ENCODE measurements at regions not wholly inside any gene's neighbourhood (a gene's known extent, or its start where the extent isn't known, plus 50 kb on each side); places are given as distances from the start of the nearest gene placed in this dataset.
A peak's percentile ranks its signal among the peaks of the same experiment; 100 is the strongest.

- no peaks in the 10 kb centered on the region for H3K36me3 ChIP-seq (ENCODE audit: insufficient read depth, low read length)
- H3K27me3 ChIP-seq (ENCODE audit: insufficient read depth, low read length), result no peaks in the 10 kb centered on the region
- no peak overlapping the region for H3K27ac ChIP-seq (ENCODE audit: low read depth, low read length)
- no peak for DNase-seq (ENCODE audit: insufficient read length, low spot score, missing footprints)
- no peaks in the 10 kb centered on the region for H4K20me1 ChIP-seq (ENCODE audit: insufficient read depth, low read length)
- H2AFZ ChIP-seq (ENCODE audit: low read length), result no peak overlapping the region
- H3K9me3 ChIP-seq (ENCODE audit: low read depth, low read length), result peaks cover 6% of the 10 kb centered on the region
- no peak overlapping the region for H3K4me3 ChIP-seq (ENCODE audit: insufficient read depth, low read length)
- TF ChIP-seq CTCF (IDR thresholded peaks at IDR 0.05; ENCODE audit: extremely low read depth, low read depth, low read length), result no peak
- peaks cover 28% of the 10 kb centered on the region for H3K4me1 ChIP-seq (ENCODE audit: insufficient read depth, low read length)
- H3K4me2 ChIP-seq (ENCODE audit: insufficient read depth, low read length), result no peak overlapping the region
- H3K79me2 ChIP-seq (ENCODE audit: insufficient read depth, low read length), result no peaks in the 10 kb centered on the region
Observed at GRCh38 chr9:16238623-16239138, 631.8 kb downstream of the BNC2 start.

GRCh38 chr9:16241231-16241630 is 629.2 kb downstream of the BNC2 start:
- Histone ChIP-seq H3K9me3 (ENCODE audit: low read depth, low read length) (no peaks in the 10 kb centered on the region), H3K27me3 (ENCODE audit: insufficient read depth, low read length) (no peaks in the 10 kb centered on the region), H3K4me3 (ENCODE audit: insufficient read depth, low read length) (no peak overlapping the region), H3K36me3 (ENCODE audit: insufficient read depth, low read length) (no peaks in the 10 kb centered on the region), H3K4me2 (ENCODE audit: insufficient read depth, low read length) (peak overlapping the region; percentile 23), H4K20me1 (ENCODE audit: insufficient read depth, low read length) (no peaks in the 10 kb centered on the region), H3K79me2 (ENCODE audit: insufficient read depth, low read length) (no peaks in the 10 kb centered on the region), H3K4me1 (ENCODE audit: insufficient read depth, low read length) (peaks cover 34% of the 10 kb centered on the region), H3K27ac (ENCODE audit: low read depth, low read length) (peak overlapping the region; percentile 36), H2AFZ (ENCODE audit: low read length) (no peak overlapping the region)
- TF ChIP-seq CTCF (IDR thresholded peaks at IDR 0.05; ENCODE audit: extremely low read depth, low read depth, low read length), result no peak
- peak; percentile 88 for DNase-seq (ENCODE audit: insufficient read length, low spot score, missing footprints)

GRCh38 chr9:16243798-16244197 is 626.7 kb downstream of the BNC2 start:
- Histone ChIP-seq H3K36me3 (ENCODE audit: insufficient read depth, low read length) (no peaks in the 10 kb centered on the region), H3K27me3 (ENCODE audit: insufficient read depth, low read length) (no peaks in the 10 kb centered on the region), H3K79me2 (ENCODE audit: insufficient read depth, low read length) (no peaks in the 10 kb centered on the region), H3K4me2 (ENCODE audit: insufficient read depth, low read length) (no peak overlapping the region), H3K27ac (ENCODE audit: low read depth, low read length) (no peak overlapping the region), H3K4me1 (ENCODE audit: insufficient read depth, low read length) (peaks cover 43% of the 10 kb centered on the region), H4K20me1 (ENCODE audit: insufficient read depth, low read length) (no peaks in the 10 kb centered on the region), H3K4me3 (ENCODE audit: insufficient read depth, low read length) (no peak overlapping the region), H2AFZ (ENCODE audit: low read length) (no peak overlapping the region), H3K9me3 (ENCODE audit: low read depth, low read length) (no peaks in the 10 kb centered on the region)
- TF ChIP-seq CTCF (IDR thresholded peaks at IDR 0.05; ENCODE audit: extremely low read depth, low read depth, low read length), result no peak
- peak; percentile 73 for DNase-seq (ENCODE audit: insufficient read length, low spot score, missing footprints)

GRCh38 chr9:16245756-16246440 is 624.6 kb downstream of the BNC2 start:
- Histone ChIP-seq H2AFZ (ENCODE audit: low read length) (peak overlapping the region; percentile 69), H3K4me2 (ENCODE audit: insufficient read depth, low read length) (no peak overlapping the region)

More at GRCh38 chr9:16245756-16246440, 624.6 kb downstream of the BNC2 start:
- Histone ChIP-seq H3K79me2 (ENCODE audit: insufficient read depth, low read length) (no peaks in the 10 kb centered on the region), H3K4me1 (ENCODE audit: insufficient read depth, low read length) (peaks cover 38% of the 10 kb centered on the region), H3K4me3 (ENCODE audit: insufficient read depth, low read length) (no peak overlapping the region), H3K27me3 (ENCODE audit: insufficient read depth, low read length) (no peaks in the 10 kb centered on the region), H4K20me1 (ENCODE audit: insufficient read depth, low read length) (no peaks in the 10 kb centered on the region), H3K36me3 (ENCODE audit: insufficient read depth, low read length) (no peaks in the 10 kb centered on the region), H3K9me3 (ENCODE audit: low read depth, low read length) (no peaks in the 10 kb centered on the region), H3K27ac (ENCODE audit: low read depth, low read length) (no peak overlapping the region)
- TF ChIP-seq CTCF (IDR thresholded peaks at IDR 0.05; ENCODE audit: extremely low read depth, low read depth, low read length), result no peak
- DNase-seq (ENCODE audit: insufficient read length, low spot score, missing footprints), result peak; percentile 81

Data from osteoblast (primary cell).